ENCODE measurements at regions not wholly inside any gene's neighbourhood (a gene's known extent, or its start where the extent isn't known, plus 50 kb on each side); places are given as distances from the start of the nearest gene placed in this dataset.

DNA sequence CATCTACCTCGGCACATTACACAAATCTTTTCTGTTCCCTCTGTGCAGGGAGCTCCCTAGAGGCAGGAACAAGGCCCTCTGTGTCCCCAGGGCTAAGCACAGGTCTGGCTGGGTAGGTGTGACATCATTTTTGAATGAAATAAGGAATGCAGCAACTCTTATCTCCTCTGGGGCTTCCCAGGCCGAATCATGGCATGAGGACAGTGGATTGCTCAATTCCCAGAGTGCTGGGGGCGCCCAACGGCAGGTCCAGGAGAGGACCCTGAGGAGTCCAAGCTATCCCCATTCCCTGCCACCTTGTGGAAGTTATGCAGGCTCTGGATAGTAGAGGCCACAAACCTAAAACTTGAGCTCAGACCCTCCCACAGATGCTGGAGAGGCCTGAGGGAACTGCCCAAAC, 158.0 kb upstream of the RAB6C start:
- WGBS, 3 donors: 82 to 89% (median 84%) methylated on average over 4 of the region's 4 CpGs
- TF ChIP-seq, protein P1, sequence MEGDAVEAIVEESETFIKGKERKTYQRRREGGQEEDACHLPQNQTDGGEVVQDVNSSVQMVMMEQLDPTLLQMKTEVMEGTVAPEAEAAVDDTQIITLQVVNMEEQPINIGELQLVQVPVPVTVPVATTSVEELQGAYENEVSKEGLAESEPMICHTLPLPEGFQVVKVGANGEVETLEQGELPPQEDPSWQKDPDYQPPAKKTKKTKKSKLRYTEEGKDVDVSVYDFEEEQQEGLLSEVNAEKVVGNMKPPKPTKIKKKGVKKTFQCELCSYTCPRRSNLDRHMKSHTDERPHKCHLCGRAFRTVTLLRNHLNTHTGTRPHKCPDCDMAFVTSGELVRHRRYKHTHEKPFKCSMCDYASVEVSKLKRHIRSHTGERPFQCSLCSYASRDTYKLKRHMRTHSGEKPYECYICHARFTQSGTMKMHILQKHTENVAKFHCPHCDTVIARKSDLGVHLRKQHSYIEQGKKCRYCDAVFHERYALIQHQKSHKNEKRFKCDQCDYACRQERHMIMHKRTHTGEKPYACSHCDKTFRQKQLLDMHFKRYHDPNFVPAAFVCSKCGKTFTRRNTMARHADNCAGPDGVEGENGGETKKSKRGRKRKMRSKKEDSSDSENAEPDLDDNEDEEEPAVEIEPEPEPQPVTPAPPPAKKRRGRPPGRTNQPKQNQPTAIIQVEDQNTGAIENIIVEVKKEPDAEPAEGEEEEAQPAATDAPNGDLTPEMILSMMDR (IDR thresholded peaks at IDR 0.05): no peak
- intact Hi-C loops (cut with DNase I): no loop called here
- Histone ChIP-seq H3K27ac (no peak overlapping the region), H3K4me3 (no peak overlapping the region), H3K36me3 (ENCODE audit: insufficient read depth in 1 of 2, low read depth in 1 of 2) (no peaks in the 10 kb centered on the region), H3K27me3 (ENCODE audit: insufficient read depth in 3 of 3, low read length in 2 of 3) (no peaks in the 10 kb centered on the region), H3K9me3 (no peaks in the 10 kb centered on the region), H3K4me1 (no peaks in the 10 kb centered on the region)
- DNase-seq (no peak), ATAC-seq (no peak)

DNA sequence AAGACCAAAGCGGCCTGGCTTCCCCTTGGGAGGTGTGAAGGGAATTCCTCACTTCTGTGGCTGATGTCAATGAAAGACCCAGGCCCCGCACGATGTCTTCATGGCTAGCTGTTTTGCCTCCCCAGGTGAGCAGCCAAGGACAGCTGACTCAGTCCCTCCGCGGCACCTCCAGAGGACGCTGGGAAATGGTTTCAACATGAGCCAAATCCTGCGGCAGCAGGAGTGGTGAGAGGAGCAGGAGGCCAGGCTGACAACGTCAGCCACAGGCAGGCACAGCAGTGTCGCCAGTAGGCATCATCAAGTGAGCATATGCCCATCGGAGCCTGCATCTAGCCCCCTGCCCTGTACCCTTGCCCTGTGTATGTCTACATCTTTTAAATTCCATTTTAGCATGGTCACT, 156.4 kb upstream of the RAB6C start:
- TF ChIP-seq, protein P1 (IDR thresholded peaks at IDR 0.05): no peak
- no peaks in the 10 kb centered on the region for H3K4me1 ChIP-seq
- DNase-seq (no peak), ATAC-seq (no peak)
- intact Hi-C loops (cut with DNase I): no loop called here
- no peaks in the 10 kb centered on the region for H3K27me3 ChIP-seq (ENCODE audit: insufficient read depth in 3 of 3, low read length in 2 of 3)
- no peaks in the 10 kb centered on the region for H3K9me3 ChIP-seq
- 68 to 84% (median 78%) methylated on average over 10 of the region's 10 CpGs for WGBS, 3 donors
- H3K4me3 ChIP-seq: no peak overlapping the region
- no peaks in the 10 kb centered on the region for H3K36me3 ChIP-seq (ENCODE audit: insufficient read depth in 1 of 2, low read depth in 1 of 2)
- no peak overlapping the region for H3K27ac ChIP-seq

DNA sequence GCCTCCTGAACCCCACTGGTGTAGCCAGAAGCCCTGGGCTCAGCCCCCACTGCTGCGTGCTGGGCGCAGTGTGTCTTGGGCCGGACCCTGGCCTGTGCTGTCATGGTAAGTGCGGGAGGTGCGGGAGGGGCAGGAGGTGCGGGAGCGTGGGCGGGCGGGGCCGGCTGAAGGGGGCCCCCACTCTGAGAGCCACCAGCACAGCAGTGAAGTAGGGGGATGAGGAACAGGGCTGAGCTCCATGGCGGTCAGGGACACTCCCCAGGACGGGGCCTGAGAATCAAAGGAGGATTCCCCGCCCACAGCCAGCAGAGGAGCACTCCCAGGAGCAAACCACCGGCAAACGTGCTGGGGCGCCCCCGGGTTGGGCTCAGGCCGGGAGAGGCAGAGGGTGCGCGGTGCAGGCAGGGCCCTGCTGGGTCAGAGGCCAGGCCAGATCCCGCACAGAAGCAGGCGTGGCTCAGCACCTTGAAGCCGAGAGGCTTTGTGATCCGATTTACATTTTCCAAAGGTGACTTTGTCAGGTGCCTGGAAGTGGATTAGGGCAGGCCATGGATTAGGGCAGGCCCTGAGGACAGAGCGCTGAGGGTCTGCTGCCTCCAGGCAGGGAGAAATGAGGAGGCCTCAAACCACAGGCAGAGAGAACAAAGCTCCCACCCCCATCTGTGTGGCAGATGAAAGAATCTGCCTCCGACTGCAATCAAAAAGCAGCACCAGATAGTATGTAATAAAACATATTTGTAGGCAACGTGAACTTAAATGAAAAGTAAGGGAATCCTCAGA, 152.0 kb upstream of the RAB6C start:
- ATAC-seq: no peak
- Histone ChIP-seq H3K27me3 (ENCODE audit: insufficient read depth in 3 of 3, low read length in 2 of 3) (no peaks in the 10 kb centered on the region), H3K9me3 (peaks cover 10% of the 10 kb centered on the region), H3K4me1 (no peaks in the 10 kb centered on the region), H3K4me3 (no peak overlapping the region), H3K36me3 (ENCODE audit: insufficient read depth in 1 of 2, low read depth in 1 of 2) (no peaks in the 10 kb centered on the region), H3K27ac (no peak overlapping the region)
- 65 to 69% (median 67%) methylated on average over 24 to 27 of the region's 27 CpGs for WGBS, 3 donors
- TF ChIP-seq, protein P1 (IDR thresholded peaks at IDR 0.05): no peak
- intact Hi-C loops (cut with DNase I): no loop called here
- no peak for DNase-seq

DNA sequence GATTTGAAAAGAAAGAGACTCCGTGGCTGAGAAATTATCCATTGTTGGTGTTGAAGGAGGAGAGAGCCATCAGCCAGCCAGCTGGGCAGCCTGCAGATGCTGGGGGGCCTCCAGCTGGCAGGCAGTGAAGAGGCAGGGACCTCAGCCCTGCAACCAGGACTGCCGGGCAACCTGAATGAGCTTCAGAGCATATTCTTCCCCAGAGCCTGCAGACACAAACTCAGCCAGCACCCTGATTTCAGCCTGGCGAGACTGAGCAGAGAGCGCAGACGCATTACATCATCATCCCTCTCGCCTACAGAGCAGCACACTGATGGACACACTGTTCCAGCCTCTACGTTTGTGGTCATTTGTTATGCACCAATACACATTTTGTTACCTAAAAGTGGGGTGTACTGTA, 150.7 kb upstream of the RAB6C start:
- Histone ChIP-seq H3K4me3 (no peak overlapping the region), H3K4me1 (no peaks in the 10 kb centered on the region), H3K36me3 (ENCODE audit: insufficient read depth in 1 of 2, low read depth in 1 of 2) (no peaks in the 10 kb centered on the region), H3K9me3 (peaks cover 10% of the 10 kb centered on the region), H3K27me3 (ENCODE audit: insufficient read depth in 3 of 3, low read length in 2 of 3) (no peaks in the 10 kb centered on the region), H3K27ac (no peak overlapping the region)
- 57 to 69% (median 65%) methylated on average over 7 of the region's 7 CpGs for WGBS, 3 donors
- ATAC-seq (no peak), DNase-seq (no peak)
- TF ChIP-seq, protein P1 (IDR thresholded peaks at IDR 0.05): no peak
- intact Hi-C loops (cut with DNase I): no loop called here

DNA sequence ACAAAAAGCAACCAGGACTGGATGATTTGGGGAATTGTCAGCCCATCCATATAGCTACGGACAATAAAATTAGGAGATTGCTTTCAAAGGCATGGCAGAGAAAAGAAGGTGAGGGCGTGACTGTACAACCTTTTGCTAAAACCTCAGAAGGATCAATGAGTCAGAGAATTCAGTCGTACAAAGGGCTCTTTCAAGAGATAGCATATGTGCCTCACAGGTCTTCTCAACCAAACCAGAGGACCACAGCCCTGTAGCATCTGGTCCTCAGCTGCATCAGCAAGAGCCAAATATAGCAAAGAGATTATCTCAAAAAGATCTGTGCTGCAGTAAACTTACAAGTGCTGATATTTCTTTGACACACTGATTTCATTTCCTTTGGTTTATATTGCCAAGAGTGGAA, 149.9 kb upstream of the RAB6C start:
- WGBS, 3 donors: 87% methylated on average over 3 of the region's 3 CpGs
- TF ChIP-seq, protein P1 (IDR thresholded peaks at IDR 0.05): no peak

More for the DNA sequence above, 149.9 kb upstream of the RAB6C start:
- Histone ChIP-seq H3K27me3 (ENCODE audit: insufficient read depth in 3 of 3, low read length in 2 of 3) (no peaks in the 10 kb centered on the region), H3K36me3 (ENCODE audit: insufficient read depth in 1 of 2, low read depth in 1 of 2) (no peaks in the 10 kb centered on the region), H3K4me3 (no peak overlapping the region), H3K9me3 (peaks cover 10% of the 10 kb centered on the region), H3K4me1 (no peaks in the 10 kb centered on the region), H3K27ac (no peak overlapping the region)
- no peak for ATAC-seq
- DNase-seq: no peak
- intact Hi-C loops (cut with DNase I): no loop called here

Data from psoas muscle (tissue), 7 donors.